BLaER1 treated with 17β-estradiol and CSF1 and Interleukin-3, amounts not matched to agents 10 nM and 100 nM (cell line): ENCODE measurements at regions not wholly inside any gene's neighbourhood (a gene's known extent, or its start where the extent isn't known, plus 50 kb on each side); places are given as distances from the start of the nearest gene placed in this dataset.
A peak's percentile ranks its signal among the peaks of the same experiment; 100 is the strongest.

Experiments
- H3K27ac ChIP-seq, 11 experiments: shearing (Covaris generic); formaldehyde crosslinking; 2 replicates each; pipeline ENCODE4 v1.8.1; 2022
- H3K27me3 ChIP-seq, 11 experiments: shearing (Covaris generic); formaldehyde crosslinking; 2 replicates each; pipeline ENCODE4 v1.8.1; 2022
- H3K36me3 ChIP-seq, 11 experiments: shearing (Covaris generic); formaldehyde crosslinking; 2 replicates each; pipeline ENCODE4 v1.8.1; 2022
- H3K4me1 ChIP-seq, 10 experiments: shearing (Covaris generic); formaldehyde crosslinking; 2 replicates each; pipeline ENCODE4 v1.8.1; 2022
- H3K4me2 ChIP-seq, 11 experiments: shearing (Covaris generic); formaldehyde crosslinking; 2 replicates each; pipeline ENCODE4 v1.8.1; 2022
- H3K4me3 ChIP-seq, 10 experiments: shearing (Covaris generic); formaldehyde crosslinking; 2 replicates each; pipeline ENCODE4 v1.8.1; 2022
- H3K9ac ChIP-seq, 11 experiments: shearing (Covaris generic); formaldehyde crosslinking; 2 replicates each; pipeline ENCODE4 v1.8.1; 2022
- H3K9me3 ChIP-seq, 11 experiments: shearing (Covaris generic); formaldehyde crosslinking; replicated peaks in 1 of 11; 2 replicates each; pipeline ENCODE4 v1.8.1; 2022
- H4K20me1 ChIP-seq, 11 experiments: shearing (Covaris generic); formaldehyde crosslinking; 2 replicates each; pipeline ENCODE4 v1.8.1; 2022
- Cebpa-rat ChIP-seq, 11 experiments: shearing (Covaris generic); IDR thresholded peaks; 2 replicates each; pipeline ENCODE4 v1.8.1; 2022

GRCh38 chr18:56172527-56172926, 465.9 kb downstream of the TXNL1 start:
- Histone ChIP-seq H3K27me3 (no peaks in the 10 kb centered on the region), H3K4me2 (no peak overlapping the region), H3K9ac (no peak overlapping the region), H3K4me1 (peaks cover 0 to 18% (median 12%) of the 10 kb centered on the region in 10 experiments; a peak in 11 of 20 replicates), H3K4me3 (no peak overlapping the region), H3K36me3 (no peaks in the 10 kb centered on the region), H3K27ac (no peak overlapping the region), H4K20me1 (no peaks in the 10 kb centered on the region), H3K9me3 (peaks cover 13 to 21% (median 18%) of the 10 kb centered on the region in 11 experiments)
- no peak for TF ChIP-seq Cebpa-rat (IDR thresholded peaks at IDR 0.05)

- no peak overlapping the region for H3K4me3 ChIP-seq
- no peak overlapping the region for H3K27ac ChIP-seq
- 0 out of 22 replicates have a peak, but pooled peaks of 2 of the 11 experiments have one; percentile 11 to 49 for TF ChIP-seq Cebpa-rat (IDR thresholded peaks at IDR 0.05)
- H4K20me1 ChIP-seq: no peaks in the 10 kb centered on the region
- no peak overlapping the region for H3K4me2 ChIP-seq
- H3K9me3 ChIP-seq: peaks cover 13 to 21% (median 18%) of the 10 kb centered on the region in 11 experiments
- no peaks in the 10 kb centered on the region for H3K36me3 ChIP-seq
- H3K9ac ChIP-seq: no peak overlapping the region
- H3K4me1 ChIP-seq: peaks cover 0 to 18% (median 13%) of the 10 kb centered on the region in 10 experiments; a peak in 11 of 20 replicates
- no peaks in the 10 kb centered on the region for H3K27me3 ChIP-seq
Observed at GRCh38 chr18:56171848-56172247, 466.5 kb downstream of the TXNL1 start.

DNA sequence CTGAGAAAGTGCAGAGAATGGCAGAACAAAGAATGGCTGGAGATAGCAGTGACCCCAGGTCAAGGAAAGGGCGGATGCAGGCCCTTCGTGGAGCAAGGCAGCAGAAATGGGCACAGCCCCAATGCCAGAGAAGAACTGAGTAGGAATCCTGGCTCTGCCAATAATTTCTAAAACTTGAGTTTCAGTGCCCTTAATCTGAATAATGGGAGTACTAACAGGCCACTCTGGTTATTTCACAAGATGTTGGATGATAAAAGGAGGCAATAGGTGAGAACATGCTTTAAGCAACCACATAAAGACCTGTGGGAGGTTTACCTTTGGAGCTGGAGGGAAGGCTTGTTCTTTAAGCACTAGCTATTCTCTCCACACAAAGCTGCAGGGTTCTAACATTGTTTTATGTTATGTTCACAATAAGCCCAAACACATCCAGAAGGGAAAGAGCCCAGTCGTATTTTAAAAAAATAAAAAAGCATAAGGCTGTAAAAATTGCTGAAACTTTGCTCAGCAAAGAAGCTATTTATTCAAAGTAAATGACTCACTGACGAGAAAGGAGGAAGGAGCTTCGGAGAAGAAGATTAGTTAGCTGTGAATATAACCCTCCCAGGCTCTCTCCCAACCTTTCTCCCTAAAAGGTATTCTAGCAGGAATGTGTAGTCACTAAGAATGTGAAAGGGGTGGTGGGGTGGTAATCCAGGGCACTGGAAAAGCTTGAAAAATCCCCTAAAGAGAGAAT, 470.2 kb downstream of the TXNL1 start:
- H4K20me1 ChIP-seq: no peaks in the 10 kb centered on the region
- H3K27me3 ChIP-seq: no peaks in the 10 kb centered on the region
- no peak overlapping the region for H3K27ac ChIP-seq
- no peaks in the 10 kb centered on the region for H3K36me3 ChIP-seq
- H3K4me1 ChIP-seq: peaks cover 0 to 18% (median 13%) of the 10 kb centered on the region in 10 experiments; a peak in 11 of 20 replicates
- peak overlapping the region in 5 of 11 experiments; percentile 4 to 53 (median 32); a peak in 5 of 22 replicates for H3K4me2 ChIP-seq
- no peak overlapping the region for H3K9ac ChIP-seq
- no peak overlapping the region for H3K4me3 ChIP-seq
- no peak for TF ChIP-seq Cebpa-rat (IDR thresholded peaks at IDR 0.05)
- peaks cover 13 to 21% (median 18%) of the 10 kb centered on the region in 11 experiments for H3K9me3 ChIP-seq

GRCh38 chr18:56167366-56167765, 471.0 kb downstream of the TXNL1 start:
- H3K36me3 ChIP-seq: no peaks in the 10 kb centered on the region
- peaks cover 13 to 21% (median 18%) of the 10 kb centered on the region in 11 experiments for H3K9me3 ChIP-seq
- H3K4me1 ChIP-seq: peaks cover 0 to 18% (median 13%) of the 10 kb centered on the region in 10 experiments; a peak in 11 of 20 replicates
- H4K20me1 ChIP-seq: no peaks in the 10 kb centered on the region
- no peak for TF ChIP-seq Cebpa-rat (IDR thresholded peaks at IDR 0.05)
- no peak overlapping the region for H3K9ac ChIP-seq
- H3K27ac ChIP-seq: no peak overlapping the region
- no peaks in the 10 kb centered on the region for H3K27me3 ChIP-seq
- H3K4me3 ChIP-seq: no peak overlapping the region
- H3K4me2 ChIP-seq: peak overlapping the region in 2 of 11 experiments; percentile 4 to 12; a peak in 1 of 22 replicates

- Histone ChIP-seq H3K4me1 (peaks cover 0 to 18% (median 13%) of the 10 kb centered on the region in 10 experiments; a peak in 11 of 20 replicates), H3K9ac (no peak overlapping the region), H3K4me2 (no peak overlapping the region), H3K36me3 (no peaks in the 10 kb centered on the region), H4K20me1 (no peaks in the 10 kb centered on the region), H3K9me3 (peaks cover 13 to 21% (median 18%) of the 10 kb centered on the region in 11 experiments), H3K27me3 (no peaks in the 10 kb centered on the region), H3K27ac (no peak overlapping the region), H3K4me3 (no peak overlapping the region)
- no peak for TF ChIP-seq Cebpa-rat (IDR thresholded peaks at IDR 0.05)
Observed at GRCh38 chr18:56166914-56167313, 471.5 kb downstream of the TXNL1 start.

DNA sequence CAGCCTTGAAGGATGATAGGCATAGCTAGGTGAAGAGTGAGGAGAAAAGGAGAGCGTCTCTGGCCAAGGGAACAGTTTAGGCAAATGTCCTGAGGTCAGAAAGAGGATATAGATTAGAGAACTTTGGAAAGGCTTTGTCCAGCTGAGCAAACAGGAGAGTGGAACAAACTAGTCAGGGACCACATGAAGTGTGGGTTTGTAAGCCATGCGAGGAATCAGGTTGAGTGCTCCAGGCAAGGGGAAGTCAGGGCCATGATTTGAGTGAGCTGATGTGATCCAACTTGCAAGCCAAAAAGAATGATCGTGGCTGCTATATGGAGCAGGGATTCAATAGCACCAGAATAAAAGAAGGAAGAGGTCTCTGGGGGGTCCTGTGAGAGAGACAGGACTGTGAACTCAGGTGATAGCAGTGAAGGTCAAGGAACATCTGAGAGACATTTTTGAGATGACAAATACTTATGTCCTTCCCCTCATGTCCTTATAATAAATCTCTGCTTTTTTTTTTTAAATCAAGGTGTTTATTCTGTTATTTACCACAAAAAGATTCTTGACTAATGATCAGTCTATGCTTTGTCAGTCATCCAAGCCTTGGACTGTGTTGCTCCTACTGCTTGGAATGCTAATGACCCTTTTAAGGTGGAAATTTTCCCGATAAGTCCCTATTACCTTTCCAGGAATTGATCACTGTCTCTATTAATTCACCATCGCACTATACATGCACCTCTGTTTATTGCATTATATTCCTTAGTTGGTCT, 472.6 kb downstream of the TXNL1 start:
- Histone ChIP-seq H3K27me3 (no peaks in the 10 kb centered on the region), H4K20me1 (no peaks in the 10 kb centered on the region), H3K4me1 (peaks cover 0 to 18% (median 13%) of the 10 kb centered on the region in 10 experiments; a peak in 11 of 20 replicates), H3K4me2 (no peak overlapping the region), H3K27ac (no peak overlapping the region), H3K36me3 (no peaks in the 10 kb centered on the region), H3K9me3 (peaks cover 7 to 13% (median 12%) of the 10 kb centered on the region in 11 experiments), H3K4me3 (no peak overlapping the region), H3K9ac (no peak overlapping the region)
- no peak for TF ChIP-seq Cebpa-rat (IDR thresholded peaks at IDR 0.05)

DNA sequence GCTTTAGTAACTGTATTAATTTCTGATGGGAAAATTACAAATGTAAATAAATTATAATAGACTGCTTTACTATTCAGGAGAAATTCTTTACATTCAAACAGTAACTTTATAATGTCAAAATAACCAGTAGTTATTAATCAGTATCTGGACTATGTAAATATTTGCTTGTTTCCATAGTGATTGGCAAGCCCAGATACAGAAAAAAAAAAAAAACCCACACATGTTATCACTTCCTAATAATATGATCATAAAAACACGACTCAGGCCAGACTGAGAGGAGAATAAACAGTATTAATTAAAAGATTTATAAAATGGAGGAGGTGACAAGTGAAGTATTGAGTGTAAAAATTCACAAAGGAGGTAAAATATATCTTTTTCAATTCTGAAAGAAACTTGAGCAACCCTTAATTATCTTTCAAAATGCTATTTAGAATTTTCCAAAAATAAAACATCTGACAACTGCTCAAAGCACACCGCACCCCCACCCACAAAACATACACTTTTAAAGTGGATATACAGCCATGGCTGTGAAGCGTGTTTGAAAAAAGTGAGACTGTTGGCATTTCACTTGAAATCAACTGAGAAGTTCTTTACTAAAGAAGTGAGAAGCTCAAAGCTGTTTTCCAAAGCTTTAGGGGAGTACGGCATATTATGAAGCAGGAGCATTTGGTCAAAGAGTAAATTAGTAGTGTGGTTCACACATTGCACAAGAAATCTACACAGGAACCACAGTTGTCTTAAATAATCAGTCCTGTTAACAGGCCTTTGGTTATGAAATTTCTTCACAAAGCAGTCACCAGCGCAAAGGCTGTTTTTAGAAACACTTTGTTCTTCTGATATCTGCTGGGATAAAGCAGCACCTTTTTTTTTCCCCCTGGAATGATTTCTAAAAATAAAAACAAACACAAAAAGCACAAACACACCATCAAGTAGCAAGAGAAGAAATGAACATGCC, 475.8 kb downstream of the TXNL1 start:
- no peak for TF ChIP-seq Cebpa-rat (IDR thresholded peaks at IDR 0.05)
- no peak overlapping the region for H3K4me3 ChIP-seq
- H3K27me3 ChIP-seq: no peaks in the 10 kb centered on the region
- no peak overlapping the region for H3K27ac ChIP-seq
- no peak overlapping the region for H3K9ac ChIP-seq
- no peaks in the 10 kb centered on the region for H4K20me1 ChIP-seq
- no peaks in the 10 kb centered on the region; a peak in 1 of 22 replicates for H3K9me3 ChIP-seq
- no peaks in the 10 kb centered on the region for H3K36me3 ChIP-seq
- H3K4me2 ChIP-seq: no peak overlapping the region
- H3K4me1 ChIP-seq: 0 out of 20 replicates have a peak, but pooled peaks cover 0 to 3% (median 0%) of the 10 kb centered on the region in 10 experiments

- H3K9me3 ChIP-seq: no peaks in the 10 kb centered on the region; a peak in 1 of 22 replicates
- H3K4me2 ChIP-seq: no peak overlapping the region
- H3K27me3 ChIP-seq: no peaks in the 10 kb centered on the region
- H3K36me3 ChIP-seq: no peaks in the 10 kb centered on the region
- H3K9ac ChIP-seq: no peak overlapping the region
- H3K4me1 ChIP-seq: no peaks in the 10 kb centered on the region
- TF ChIP-seq Cebpa-rat (IDR thresholded peaks at IDR 0.05): no peak
- H4K20me1 ChIP-seq: no peaks in the 10 kb centered on the region
- no peak overlapping the region for H3K27ac ChIP-seq
- no peak overlapping the region for H3K4me3 ChIP-seq
Observed at GRCh38 chr18:56161566-56162260, 476.7 kb downstream of the TXNL1 start.
